Activated naive CD4-positive, alpha-beta T cell treated with anti-CD3 and anti-CD28 coated beads for 36 hours (primary cell): ENCODE measurements at regions not wholly inside any gene's neighbourhood (a gene's known extent, or its start where the extent isn't known, plus 50 kb on each side); places are given as distances from the start of the nearest gene placed in this dataset.

Source experiments
- CTCF ChIA-PET: fragments of 350-600 bp; sonication (Branson Sonifier 250); formaldehyde crosslinking; loops from one replicate; lab custom pipeline; 2021; ENCODE audit warnings: antibody characterized with exemption; lab: Charles Lee
- DNase-seq: peaks from one replicate; pipeline ENCODE4 v3.0.0-alpha.2; 2020
- H3K27ac Mint-ChIP-seq: one replicate; pipeline ENCODE4 v1.8.0; 2021; ENCODE audit warnings: mild to moderate bottlenecking, mixed read lengths
- H3K27me3 Mint-ChIP-seq: one replicate; pipeline ENCODE4 v1.8.0; 2021; ENCODE audit warnings: low read depth, mixed read lengths
- H3K36me3 Mint-ChIP-seq: one replicate; pipeline ENCODE4 v1.8.0; 2021; ENCODE audit warnings: low read depth, mixed read lengths
- H3K4me1 Mint-ChIP-seq: one replicate; pipeline ENCODE4 v1.8.0; 2021; ENCODE audit warnings: low read depth, mixed read lengths
- H3K4me3 Mint-ChIP-seq: one replicate; pipeline ENCODE4 v1.8.0; 2021; ENCODE audit warnings: mild to moderate bottlenecking, moderate library complexity, mixed read lengths
- H3K9me3 Mint-ChIP-seq: one replicate; pipeline ENCODE4 v1.8.0; 2021; ENCODE audit warnings: mixed read lengths
- intact Hi-C: fragments of 100-400 bp; cut with micrococcal nuclease; formaldehyde crosslinking; loops from one replicate; pipeline ENCODE4 v1.15.1; 2023

GRCh38 chr11:134911514-134912180 is 499.6 kb upstream of the B3GAT1 start:
- no peaks in the 10 kb centered on the region for H3K4me1 Mint-ChIP-seq
- no peak overlapping the region for H3K4me3 Mint-ChIP-seq
- H3K27ac Mint-ChIP-seq = no peak overlapping the region
- DNase-seq = no peak
- intact Hi-C loops = no loop called here
- H3K9me3 Mint-ChIP-seq = no peaks in the 10 kb centered on the region
- CTCF ChIA-PET = no interaction called here
- no peaks in the 10 kb centered on the region for H3K36me3 Mint-ChIP-seq
- H3K27me3 Mint-ChIP-seq = peaks cover 6% of the 10 kb centered on the region

- Mint-ChIP-seq H3K9me3 (no peaks in the 10 kb centered on the region), H3K27me3 (peaks cover 20% of the 10 kb centered on the region), H3K36me3 (no peaks in the 10 kb centered on the region), H3K27ac (no peak overlapping the region), H3K4me1 (no peaks in the 10 kb centered on the region), H3K4me3 (no peak overlapping the region)
- intact Hi-C loops = no loop called here
- CTCF ChIA-PET = no interaction called here
- DNase-seq = no peak
Measured at GRCh38 chr11:134908583-134908982, 496.5 kb upstream of the B3GAT1 start.

- Mint-ChIP-seq H3K4me1 (no peaks in the 10 kb centered on the region), H3K36me3 (no peaks in the 10 kb centered on the region), H3K27ac (no peak overlapping the region), H3K4me3 (no peak overlapping the region), H3K27me3 (peaks cover 21% of the 10 kb centered on the region), H3K9me3 (no peaks in the 10 kb centered on the region)
- DNase-seq = no peak
- CTCF ChIA-PET = no interaction called here
- intact Hi-C loops = no loop called here
Measured at GRCh38 chr11:134907636-134908035, 495.6 kb upstream of the B3GAT1 start.

- Mint-ChIP-seq H3K36me3 (no peaks in the 10 kb centered on the region), H3K27ac (no peak overlapping the region), H3K27me3 (peaks cover 32% of the 10 kb centered on the region), H3K9me3 (no peaks in the 10 kb centered on the region), H3K4me1 (no peaks in the 10 kb centered on the region), H3K4me3 (no peak overlapping the region)
- DNase-seq = no peak
- CTCF ChIA-PET = no interaction called here
- intact Hi-C loops = no loop called here
Measured at GRCh38 chr11:134906356-134906955, 494.4 kb upstream of the B3GAT1 start.

GRCh38 chr11:134905928-134906327 is 493.9 kb upstream of the B3GAT1 start:
- CTCF ChIA-PET = no interaction called here
- Mint-ChIP-seq H3K4me1 (no peaks in the 10 kb centered on the region), H3K4me3 (no peak overlapping the region), H3K27ac (no peak overlapping the region), H3K36me3 (no peaks in the 10 kb centered on the region), H3K9me3 (no peaks in the 10 kb centered on the region), H3K27me3 (peaks cover 33% of the 10 kb centered on the region)
- intact Hi-C loops = no loop called here
- no peak for DNase-seq

- Mint-ChIP-seq H3K27ac (no peak overlapping the region), H3K27me3 (peaks cover 33% of the 10 kb centered on the region), H3K4me1 (no peaks in the 10 kb centered on the region), H3K9me3 (no peaks in the 10 kb centered on the region), H3K4me3 (no peak overlapping the region), H3K36me3 (no peaks in the 10 kb centered on the region)
- intact Hi-C loops = no loop called here
- CTCF ChIA-PET = no interaction called here
- DNase-seq = no peak
Measured at GRCh38 chr11:134905517-134905916, 493.5 kb upstream of the B3GAT1 start.

GRCh38 chr11:134904103-134904790 is 492.2 kb upstream of the B3GAT1 start:
- Mint-ChIP-seq H3K4me1 (no peaks in the 10 kb centered on the region), H3K27ac (no peak overlapping the region), H3K27me3 (peaks cover 37% of the 10 kb centered on the region), H3K4me3 (no peak overlapping the region), H3K9me3 (no peaks in the 10 kb centered on the region), H3K36me3 (no peaks in the 10 kb centered on the region)
- CTCF ChIA-PET = no interaction called here
- DNase-seq = no peak
- intact Hi-C loops = no loop called here

GRCh38 chr11:134901955-134902918 is 490.2 kb upstream of the B3GAT1 start:
- H3K27me3 Mint-ChIP-seq = peaks cover 37% of the 10 kb centered on the region
- DNase-seq = no peak
- intact Hi-C loops = no loop called here

GRCh38 chr11:134901542-134901941 is 489.5 kb upstream of the B3GAT1 start:
- Mint-ChIP-seq H3K36me3 (no peaks in the 10 kb centered on the region), H3K4me3 (no peak overlapping the region), H3K27me3 (peaks cover 35% of the 10 kb centered on the region), H3K4me1 (no peaks in the 10 kb centered on the region), H3K27ac (no peak overlapping the region), H3K9me3 (no peaks in the 10 kb centered on the region)
- DNase-seq = no peak
- CTCF ChIA-PET = interaction anchor here (0.6 kb wide), 1 partner anchor 549 kb away, joined by 3 read pairs; no protein-coding TSS in a partner anchor
- intact Hi-C loops = no loop called here

More at GRCh38 chr11:134901955-134902918, 490.2 kb upstream of the B3GAT1 start:
- no peak overlapping the region for H3K4me3 Mint-ChIP-seq
- no peak overlapping the region for H3K27ac Mint-ChIP-seq
- no peaks in the 10 kb centered on the region for H3K36me3 Mint-ChIP-seq
- no peaks in the 10 kb centered on the region for H3K9me3 Mint-ChIP-seq
- CTCF ChIA-PET = interaction anchor here (0.6 kb wide), 1 partner anchor 550 kb away, joined by 3 read pairs; no protein-coding TSS in a partner anchor
- H3K4me1 Mint-ChIP-seq = no peaks in the 10 kb centered on the region

- Mint-ChIP-seq H3K27me3 (peaks cover 6% of the 10 kb centered on the region), H3K36me3 (no peaks in the 10 kb centered on the region), H3K4me3 (no peak overlapping the region), H3K9me3 (no peaks in the 10 kb centered on the region), H3K27ac (no peak overlapping the region), H3K4me1 (no peaks in the 10 kb centered on the region)
- intact Hi-C loops = no loop called here
- CTCF ChIA-PET = no interaction called here
- DNase-seq = no peak
Measured at GRCh38 chr11:134893810-134894685, 482.0 kb upstream of the B3GAT1 start.

- H3K4me3 Mint-ChIP-seq = no peak overlapping the region
- CTCF ChIA-PET = no interaction called here
- H3K9me3 Mint-ChIP-seq = no peaks in the 10 kb centered on the region
- intact Hi-C loops = no loop called here
- no peak overlapping the region for H3K27ac Mint-ChIP-seq
- DNase-seq = no peak
- no peaks in the 10 kb centered on the region for H3K4me1 Mint-ChIP-seq
- no peaks in the 10 kb centered on the region for H3K36me3 Mint-ChIP-seq
- peaks cover 18% of the 10 kb centered on the region for H3K27me3 Mint-ChIP-seq
Measured at GRCh38 chr11:134890446-134890845, 478.4 kb upstream of the B3GAT1 start.
